ENCODE measurements at regions not wholly inside any gene's neighbourhood (a gene's known extent, or its start where the extent isn't known, plus 50 kb on each side); places are given as distances from the start of the nearest gene placed in this dataset.

DNA sequence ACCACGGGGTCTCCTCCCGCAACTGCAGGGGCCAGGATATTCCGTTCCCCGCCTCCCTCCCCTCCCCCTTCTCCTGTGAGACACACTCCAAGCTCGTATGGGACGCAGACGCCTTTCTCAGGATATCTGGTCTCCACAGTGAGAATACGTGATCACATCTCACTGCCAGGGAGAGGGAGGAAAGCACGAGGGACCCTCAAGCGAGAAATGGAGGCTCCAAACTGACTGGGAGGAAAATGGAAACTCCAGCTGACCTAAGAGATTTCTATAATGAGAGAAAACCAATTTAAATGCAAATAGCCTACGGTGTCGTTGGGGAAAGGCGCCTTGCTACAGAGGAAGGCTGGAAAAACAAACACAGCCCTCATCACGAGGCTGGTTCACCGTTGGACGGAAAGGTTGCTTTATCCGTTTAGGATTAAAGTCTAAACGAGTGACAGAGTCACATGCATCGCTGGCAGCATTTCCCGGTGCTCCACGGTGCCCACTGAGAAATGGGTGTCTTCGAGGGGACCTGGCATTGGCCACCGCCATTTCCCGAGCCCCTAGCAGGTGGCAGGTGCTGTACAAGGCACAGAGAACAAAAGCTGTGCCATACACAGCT, 116.9 kb upstream of the CPEB4 start:
- TF ChIP-seq, protein P1, sequence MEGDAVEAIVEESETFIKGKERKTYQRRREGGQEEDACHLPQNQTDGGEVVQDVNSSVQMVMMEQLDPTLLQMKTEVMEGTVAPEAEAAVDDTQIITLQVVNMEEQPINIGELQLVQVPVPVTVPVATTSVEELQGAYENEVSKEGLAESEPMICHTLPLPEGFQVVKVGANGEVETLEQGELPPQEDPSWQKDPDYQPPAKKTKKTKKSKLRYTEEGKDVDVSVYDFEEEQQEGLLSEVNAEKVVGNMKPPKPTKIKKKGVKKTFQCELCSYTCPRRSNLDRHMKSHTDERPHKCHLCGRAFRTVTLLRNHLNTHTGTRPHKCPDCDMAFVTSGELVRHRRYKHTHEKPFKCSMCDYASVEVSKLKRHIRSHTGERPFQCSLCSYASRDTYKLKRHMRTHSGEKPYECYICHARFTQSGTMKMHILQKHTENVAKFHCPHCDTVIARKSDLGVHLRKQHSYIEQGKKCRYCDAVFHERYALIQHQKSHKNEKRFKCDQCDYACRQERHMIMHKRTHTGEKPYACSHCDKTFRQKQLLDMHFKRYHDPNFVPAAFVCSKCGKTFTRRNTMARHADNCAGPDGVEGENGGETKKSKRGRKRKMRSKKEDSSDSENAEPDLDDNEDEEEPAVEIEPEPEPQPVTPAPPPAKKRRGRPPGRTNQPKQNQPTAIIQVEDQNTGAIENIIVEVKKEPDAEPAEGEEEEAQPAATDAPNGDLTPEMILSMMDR (IDR thresholded peaks at IDR 0.05): no peak
- TF ChIP-seq POLR2A (IDR thresholded peaks at IDR 0.05): no peak

Measured in heart left ventricle (tissue), 13 donors.